H7 (cell line): ENCODE measurements at regions not wholly inside any gene's neighbourhood (a gene's known extent, or its start where the extent isn't known, plus 50 kb on each side); places are given as distances from the start of the nearest gene placed in this dataset.

Experiments used
- DNase-seq: peaks from one replicate; pipeline ENCODE4 v3.0.0; 2012
- H3K27me3 ChIP-seq: 2 replicates; pipeline ENCODE4 v1.6.0; 2011; ENCODE audit warnings: mild to moderate bottlenecking, low read length; ENCODE audit not compliant: control insufficient read depth, insufficient read depth
- H3K36me3 ChIP-seq: replicated peaks from 2 replicates; pipeline ENCODE4 v1.5.1; 2011; ENCODE audit warnings: low read length; ENCODE audit not compliant: control insufficient read depth, insufficient read depth
- H3K4me3 ChIP-seq: 2 replicates; pipeline ENCODE4 v1.5.1; 2011; ENCODE audit warnings: low read depth, mild to moderate bottlenecking, control low read depth, low read length, moderate library complexity; ENCODE audit not compliant: insufficient read depth

GRCh38 chr6:104527761-104528415 is 331.8 kb downstream of the HACE1 start:
- H3K4me3 ChIP-seq, result no peak overlapping the region
- no peaks in the 10 kb centered on the region for H3K27me3 ChIP-seq
- peak; percentile 5 for DNase-seq
- no peaks in the 10 kb centered on the region for H3K36me3 ChIP-seq

- Histone ChIP-seq H3K4me3 (no peak overlapping the region), H3K36me3 (no peaks in the 10 kb centered on the region), H3K27me3 (no peaks in the 10 kb centered on the region)
- DNase-seq, result no peak
Measured at GRCh38 chr6:104527311-104527710, 332.4 kb downstream of the HACE1 start.

GRCh38 chr6:104526376-104526775 is 333.3 kb downstream of the HACE1 start:
- DNase-seq, result no peak
- no peak overlapping the region for H3K4me3 ChIP-seq

GRCh38 chr6:104525677-104526322 is 333.9 kb downstream of the HACE1 start:
- no peak overlapping the region for H3K4me3 ChIP-seq
- no peaks in the 10 kb centered on the region for H3K27me3 ChIP-seq
- peak; percentile 46 for DNase-seq
- H3K36me3 ChIP-seq, result no peaks in the 10 kb centered on the region

More at GRCh38 chr6:104526376-104526775, 333.3 kb downstream of the HACE1 start:
- Histone ChIP-seq H3K27me3 (no peaks in the 10 kb centered on the region), H3K36me3 (no peaks in the 10 kb centered on the region)

GRCh38 chr6:104522533-104522932 is 337.2 kb downstream of the HACE1 start:
- Histone ChIP-seq H3K36me3 (no peaks in the 10 kb centered on the region), H3K27me3 (no peaks in the 10 kb centered on the region), H3K4me3 (no peak overlapping the region)
- no peak for DNase-seq

GRCh38 chr6:104521176-104521575 is 338.5 kb downstream of the HACE1 start:
- Histone ChIP-seq H3K4me3 (no peak overlapping the region), H3K36me3 (no peaks in the 10 kb centered on the region), H3K27me3 (no peaks in the 10 kb centered on the region)
- no peak for DNase-seq

- Histone ChIP-seq H3K36me3 (no peaks in the 10 kb centered on the region), H3K27me3 (no peaks in the 10 kb centered on the region), H3K4me3 (no peak overlapping the region)
- DNase-seq, result no peak
Measured at GRCh38 chr6:104519566-104519965, 340.2 kb downstream of the HACE1 start.

GRCh38 chr6:104509355-104509754 is 350.4 kb downstream of the HACE1 start:
- no peak for DNase-seq

GRCh38 chr6:104506429-104506828 is 353.3 kb downstream of the HACE1 start:
- no peak for DNase-seq
- no peaks in the 10 kb centered on the region for H3K36me3 ChIP-seq
- H3K27me3 ChIP-seq, result no peaks in the 10 kb centered on the region
- no peak overlapping the region for H3K4me3 ChIP-seq

More at GRCh38 chr6:104509355-104509754, 350.4 kb downstream of the HACE1 start:
- Histone ChIP-seq H3K4me3 (no peak overlapping the region), H3K36me3 (no peaks in the 10 kb centered on the region), H3K27me3 (no peaks in the 10 kb centered on the region)

- no peaks in the 10 kb centered on the region for H3K27me3 ChIP-seq
- no peak for DNase-seq
- no peak overlapping the region for H3K4me3 ChIP-seq
- H3K36me3 ChIP-seq, result no peaks in the 10 kb centered on the region
Measured at GRCh38 chr6:104505838-104506237, 353.9 kb downstream of the HACE1 start.

GRCh38 chr6:104500265-104500664 is 359.5 kb downstream of the HACE1 start:
- Histone ChIP-seq H3K36me3 (no peaks in the 10 kb centered on the region), H3K4me3 (no peak overlapping the region), H3K27me3 (no peaks in the 10 kb centered on the region)
- DNase-seq, result no peak

GRCh38 chr6:104486035-104486434 is 373.7 kb downstream of the HACE1 start:
- Histone ChIP-seq H3K36me3 (no peaks in the 10 kb centered on the region), H3K27me3 (no peaks in the 10 kb centered on the region), H3K4me3 (no peak overlapping the region)
- DNase-seq, result no peak

- DNase-seq, result no peak
- Histone ChIP-seq H3K27me3 (no peaks in the 10 kb centered on the region), H3K4me3 (no peak overlapping the region), H3K36me3 (no peaks in the 10 kb centered on the region)
Measured at GRCh38 chr6:104484626-104485025, 375.1 kb downstream of the HACE1 start.

- Histone ChIP-seq H3K4me3 (no peak overlapping the region), H3K36me3 (no peaks in the 10 kb centered on the region), H3K27me3 (no peaks in the 10 kb centered on the region)
- no peak for DNase-seq
Measured at GRCh38 chr6:104484191-104484590, 375.5 kb downstream of the HACE1 start.

- H3K36me3 ChIP-seq, result no peaks in the 10 kb centered on the region
- H3K4me3 ChIP-seq, result no peak overlapping the region
- H3K27me3 ChIP-seq, result no peaks in the 10 kb centered on the region
- DNase-seq, result peak; percentile 17
Measured at GRCh38 chr6:104483225-104483834, 376.4 kb downstream of the HACE1 start.
